Urothelium cell line (cell line): ENCODE measurements at regions not wholly inside any gene's neighbourhood (a gene's known extent, or its start where the extent isn't known, plus 50 kb on each side); places are given as distances from the start of the nearest gene placed in this dataset.
"Not testable (repeated sequence)": the region's sequence is repeated elsewhere in the genome, so short reads cannot be mapped to it uniquely, and the experiment has no call there.

ENCODE experiments used
- DNase-seq: peaks from one replicate; pipeline ENCODE4 v3.0.0; 2011; ENCODE audit warnings: low spot score, mixed read lengths
- FAIRE-seq: peaks from 2 replicates; lab custom pipeline; 2011; peaks lifted over from hg19 to GRCh38; lab: Jason Lieb, UNC

- not testable (repeated sequence) for DNase-seq, FAIRE-seq
Measured at GRCh38 chr3:148525621-148526020, 172.1 kb upstream of the AGTR1 start.

GRCh38 chr3:148528024-148528423, 169.7 kb upstream of the AGTR1 start:
- FAIRE-seq, result no peak

GRCh38 chr3:148531836-148532235, 165.9 kb upstream of the AGTR1 start:
- DNase-seq (no peak), FAIRE-seq (no peak)

More at GRCh38 chr3:148528024-148528423, 169.7 kb upstream of the AGTR1 start:
- no peak for DNase-seq

GRCh38 chr3:148532326-148532725, 165.4 kb upstream of the AGTR1 start:
- FAIRE-seq (no peak), DNase-seq (no peak)

GRCh38 chr3:148532774-148533173, 164.9 kb upstream of the AGTR1 start:
- no peak for DNase-seq
- FAIRE-seq, result no peak

GRCh38 chr3:148534089-148534988, 163.4 kb upstream of the AGTR1 start:
- no peak for DNase-seq
- no peak for FAIRE-seq

GRCh38 chr3:148535001-148535400, 162.7 kb upstream of the AGTR1 start:
- FAIRE-seq (no peak), DNase-seq (no peak)

GRCh38 chr3:148540266-148540665, 157.4 kb upstream of the AGTR1 start:
- DNase-seq (no peak), FAIRE-seq (no peak)

- DNase-seq (no peak), FAIRE-seq (no peak)
Measured at GRCh38 chr3:148540851-148541250, 156.9 kb upstream of the AGTR1 start.

GRCh38 chr3:148546959-148547358, 150.7 kb upstream of the AGTR1 start:
- no peak for DNase-seq
- FAIRE-seq, result no peak

GRCh38 chr3:148551767-148552260, 145.9 kb upstream of the AGTR1 start:
- FAIRE-seq, result no peak
- DNase-seq, result no peak

GRCh38 chr3:148554367-148554766, 143.3 kb upstream of the AGTR1 start:
- no peak for FAIRE-seq
- DNase-seq, result no peak

GRCh38 chr3:148556664-148557063, 141.0 kb upstream of the AGTR1 start:
- DNase-seq (no peak), FAIRE-seq (no peak)

- not testable (repeated sequence) for DNase-seq, FAIRE-seq
Measured at GRCh38 chr3:148577579-148577978, 120.1 kb upstream of the AGTR1 start.

GRCh38 chr3:148582126-148582525, 115.6 kb upstream of the AGTR1 start:
- FAIRE-seq (no peak), DNase-seq (no peak)

- FAIRE-seq (no peak), DNase-seq (no peak)
Measured at GRCh38 chr3:148583793-148584192, 113.9 kb upstream of the AGTR1 start.

- no peak for DNase-seq
- no peak for FAIRE-seq
Measured at GRCh38 chr3:148584438-148584837, 113.3 kb upstream of the AGTR1 start.

GRCh38 chr3:148585671-148586379, 111.9 kb upstream of the AGTR1 start:
- no peak for FAIRE-seq

GRCh38 chr3:148588291-148588690, 109.4 kb upstream of the AGTR1 start:
- DNase-seq (no peak), FAIRE-seq (no peak)

More at GRCh38 chr3:148585671-148586379, 111.9 kb upstream of the AGTR1 start:
- DNase-seq, result no peak

- no peak for DNase-seq
- no peak for FAIRE-seq
Measured at GRCh38 chr3:148591525-148591924, 106.2 kb upstream of the AGTR1 start.

GRCh38 chr3:148598619-148599018, 99.1 kb upstream of the AGTR1 start:
- DNase-seq (no peak), FAIRE-seq (no peak)

GRCh38 chr3:148599481-148599880, 98.2 kb upstream of the AGTR1 start:
- FAIRE-seq (no peak), DNase-seq (no peak)
